ENCODE measurements at regions not wholly inside any gene's neighbourhood (a gene's known extent, or its start where the extent isn't known, plus 50 kb on each side); places are given as distances from the start of the nearest gene placed in this dataset.

DNA sequence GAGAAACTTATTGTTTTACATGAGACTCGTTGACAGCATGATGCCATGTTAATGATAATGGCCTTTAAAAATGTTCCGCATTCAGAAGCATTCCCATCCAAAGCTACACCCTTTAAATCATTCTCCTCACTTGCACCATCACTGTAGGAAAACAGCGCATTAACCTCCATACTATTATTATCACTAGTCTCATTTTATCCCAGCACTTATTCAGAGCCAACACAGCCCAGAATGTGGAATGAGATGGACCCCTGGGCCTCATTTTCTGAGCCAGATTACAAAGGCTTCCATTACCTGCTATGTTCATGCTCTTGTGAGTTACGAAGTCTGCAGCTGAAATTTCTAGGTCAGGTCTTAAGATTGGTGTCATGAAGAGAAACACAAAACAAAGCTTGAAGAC, 159.4 kb downstream of the HS3ST3A1 start:
- Histone ChIP-seq H3K4me3 (ENCODE audit: low read depth, low read length) (no peak overlapping the region), H3K27me3 (ENCODE audit: control insufficient read depth, insufficient read depth, low read length) (no peaks in the 10 kb centered on the region), H3K36me3 (ENCODE audit: control insufficient read depth, insufficient read depth, low read length) (no peaks in the 10 kb centered on the region)
- FAIRE-seq = no peak
- DNase-seq (ENCODE audit: low read depth) = no peak
- TF ChIP-seq, protein P1, sequence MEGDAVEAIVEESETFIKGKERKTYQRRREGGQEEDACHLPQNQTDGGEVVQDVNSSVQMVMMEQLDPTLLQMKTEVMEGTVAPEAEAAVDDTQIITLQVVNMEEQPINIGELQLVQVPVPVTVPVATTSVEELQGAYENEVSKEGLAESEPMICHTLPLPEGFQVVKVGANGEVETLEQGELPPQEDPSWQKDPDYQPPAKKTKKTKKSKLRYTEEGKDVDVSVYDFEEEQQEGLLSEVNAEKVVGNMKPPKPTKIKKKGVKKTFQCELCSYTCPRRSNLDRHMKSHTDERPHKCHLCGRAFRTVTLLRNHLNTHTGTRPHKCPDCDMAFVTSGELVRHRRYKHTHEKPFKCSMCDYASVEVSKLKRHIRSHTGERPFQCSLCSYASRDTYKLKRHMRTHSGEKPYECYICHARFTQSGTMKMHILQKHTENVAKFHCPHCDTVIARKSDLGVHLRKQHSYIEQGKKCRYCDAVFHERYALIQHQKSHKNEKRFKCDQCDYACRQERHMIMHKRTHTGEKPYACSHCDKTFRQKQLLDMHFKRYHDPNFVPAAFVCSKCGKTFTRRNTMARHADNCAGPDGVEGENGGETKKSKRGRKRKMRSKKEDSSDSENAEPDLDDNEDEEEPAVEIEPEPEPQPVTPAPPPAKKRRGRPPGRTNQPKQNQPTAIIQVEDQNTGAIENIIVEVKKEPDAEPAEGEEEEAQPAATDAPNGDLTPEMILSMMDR (IDR thresholded peaks at IDR 0.05; ENCODE audit: insufficient read depth, low read length, severe bottlenecking) = no peak

DNA sequence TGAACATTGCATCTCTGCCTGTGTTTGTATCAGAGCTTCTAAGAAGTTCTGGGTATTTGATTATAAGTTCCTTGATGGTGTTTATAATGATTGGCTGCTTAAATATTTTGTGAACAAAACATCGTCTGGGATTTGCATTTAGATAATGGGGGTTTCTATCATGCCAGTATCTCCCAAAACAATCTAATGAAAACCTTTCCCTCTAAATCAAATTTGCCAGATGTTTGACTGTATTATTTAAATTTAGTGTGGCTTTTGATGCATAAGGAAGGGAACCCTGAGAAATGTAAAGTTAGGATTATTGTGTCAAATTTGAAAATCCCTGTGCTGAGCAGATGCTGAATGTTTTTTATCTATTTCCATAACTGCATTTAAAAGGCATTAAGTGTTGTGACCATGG, 159.9 kb downstream of the HS3ST3A1 start:
- TF ChIP-seq, protein P1 (IDR thresholded peaks at IDR 0.05; ENCODE audit: insufficient read depth, low read length, severe bottlenecking) = no peak
- H3K36me3 ChIP-seq (ENCODE audit: control insufficient read depth, insufficient read depth, low read length) = no peaks in the 10 kb centered on the region
- FAIRE-seq (no peak), DNase-seq (ENCODE audit: low read depth) (no peak)
- no peak overlapping the region for H3K4me3 ChIP-seq (ENCODE audit: low read depth, low read length)
- no peaks in the 10 kb centered on the region for H3K27me3 ChIP-seq (ENCODE audit: control insufficient read depth, insufficient read depth, low read length)

DNA sequence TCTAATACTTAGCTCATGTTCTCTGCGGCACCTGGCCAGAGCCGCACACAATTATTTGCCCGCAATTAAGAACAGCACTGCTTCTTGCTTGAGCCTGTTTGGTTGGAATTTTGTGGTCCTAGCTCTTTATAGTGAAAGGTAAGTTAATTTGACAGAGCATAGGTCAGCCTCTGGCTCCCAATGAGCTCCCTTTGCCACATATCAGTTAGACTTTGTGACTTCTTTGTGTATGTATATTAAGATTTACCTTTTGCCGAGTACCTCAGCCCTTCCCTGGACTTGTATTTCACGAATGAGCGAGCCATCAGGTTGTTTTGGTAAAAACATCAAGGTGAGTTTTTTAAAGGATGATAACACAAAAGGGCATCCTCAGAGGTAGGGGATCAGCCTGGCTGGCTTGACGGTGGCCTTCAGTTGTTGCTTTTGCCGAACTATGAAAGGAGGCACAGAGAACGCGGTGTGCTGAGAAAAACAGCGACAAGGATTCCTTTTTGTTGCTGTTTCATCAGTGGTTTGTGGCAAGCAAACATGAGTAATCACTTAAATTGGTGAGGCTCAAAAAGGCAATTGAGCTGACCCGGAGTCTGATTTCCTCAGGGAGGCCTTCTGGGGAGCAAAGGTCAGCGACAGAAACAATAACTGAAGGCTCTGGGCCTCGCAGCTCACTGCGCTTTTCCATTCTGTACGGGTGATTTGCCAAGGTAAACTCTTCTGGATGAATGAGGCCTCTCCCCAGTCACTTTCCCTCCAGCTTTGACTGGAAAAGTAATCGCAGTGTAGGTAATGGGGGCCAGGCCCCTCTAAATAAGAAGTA, 163.6 kb downstream of the HS3ST3A1 start:
- no peak for FAIRE-seq
- TF ChIP-seq, protein P1 (IDR thresholded peaks at IDR 0.05; ENCODE audit: insufficient read depth, low read length, severe bottlenecking) = no peak
- no peak for DNase-seq (ENCODE audit: low read depth)
- no peak overlapping the region for H3K4me3 ChIP-seq (ENCODE audit: low read depth, low read length)
- H3K36me3 ChIP-seq (ENCODE audit: control insufficient read depth, insufficient read depth, low read length) = no peaks in the 10 kb centered on the region
- H3K27me3 ChIP-seq (ENCODE audit: control insufficient read depth, insufficient read depth, low read length) = no peaks in the 10 kb centered on the region

DNA sequence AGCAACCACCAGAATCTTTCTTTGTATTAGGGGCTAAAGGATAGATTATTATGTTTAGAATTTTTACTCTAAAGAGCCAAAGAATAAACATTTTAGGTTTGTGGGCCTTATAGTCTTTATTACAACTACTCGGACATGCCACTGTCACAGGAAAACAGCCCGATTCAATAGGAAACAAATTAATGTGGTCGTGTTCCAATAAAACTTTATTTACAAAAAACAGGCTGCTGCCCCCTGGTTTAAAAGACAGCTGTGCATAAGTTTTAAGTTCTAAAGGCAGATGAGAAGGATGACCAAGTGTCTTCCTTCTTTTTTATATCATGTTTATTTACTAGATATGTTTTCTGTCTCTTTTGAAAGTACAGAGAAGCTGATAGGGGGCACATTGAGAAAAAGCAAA, 166.5 kb downstream of the HS3ST3A1 start:
- H3K4me3 ChIP-seq (ENCODE audit: low read depth, low read length) = no peak overlapping the region
- DNase-seq (ENCODE audit: low read depth) (no peak), FAIRE-seq (no peak)
- no peaks in the 10 kb centered on the region for H3K36me3 ChIP-seq (ENCODE audit: control insufficient read depth, insufficient read depth, low read length)
- TF ChIP-seq, protein P1 (IDR thresholded peaks at IDR 0.05; ENCODE audit: insufficient read depth, low read length, severe bottlenecking) = no peak
- no peaks in the 10 kb centered on the region for H3K27me3 ChIP-seq (ENCODE audit: control insufficient read depth, insufficient read depth, low read length)

DNA sequence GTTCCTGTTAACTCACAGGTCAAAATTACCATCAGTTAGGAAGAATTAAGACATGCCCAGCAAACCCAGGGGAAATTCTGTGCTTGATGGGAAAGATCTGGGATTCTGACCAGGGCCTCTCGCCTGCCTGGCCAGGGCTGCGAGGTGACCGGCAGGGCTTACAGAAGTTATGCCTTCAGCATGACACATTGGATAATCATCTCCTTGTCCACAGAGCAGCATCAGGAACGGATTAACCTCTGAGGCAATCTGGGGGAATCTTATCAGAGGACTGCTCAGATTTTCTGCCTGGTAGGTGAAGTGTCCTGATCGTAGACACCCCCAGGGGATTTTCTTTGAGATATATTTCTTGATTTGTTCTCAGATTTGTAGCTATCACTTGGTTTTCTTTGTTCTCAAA, 172.5 kb downstream of the HS3ST3A1 start:
- Histone ChIP-seq H3K4me3 (ENCODE audit: low read depth, low read length) (no peak overlapping the region), H3K27me3 (ENCODE audit: control insufficient read depth, insufficient read depth, low read length) (no peaks in the 10 kb centered on the region), H3K36me3 (ENCODE audit: control insufficient read depth, insufficient read depth, low read length) (no peaks in the 10 kb centered on the region)
- DNase-seq (ENCODE audit: low read depth) = no peak
- FAIRE-seq = no peak
- TF ChIP-seq, protein P1 (IDR thresholded peaks at IDR 0.05; ENCODE audit: insufficient read depth, low read length, severe bottlenecking) = no peak

DNA sequence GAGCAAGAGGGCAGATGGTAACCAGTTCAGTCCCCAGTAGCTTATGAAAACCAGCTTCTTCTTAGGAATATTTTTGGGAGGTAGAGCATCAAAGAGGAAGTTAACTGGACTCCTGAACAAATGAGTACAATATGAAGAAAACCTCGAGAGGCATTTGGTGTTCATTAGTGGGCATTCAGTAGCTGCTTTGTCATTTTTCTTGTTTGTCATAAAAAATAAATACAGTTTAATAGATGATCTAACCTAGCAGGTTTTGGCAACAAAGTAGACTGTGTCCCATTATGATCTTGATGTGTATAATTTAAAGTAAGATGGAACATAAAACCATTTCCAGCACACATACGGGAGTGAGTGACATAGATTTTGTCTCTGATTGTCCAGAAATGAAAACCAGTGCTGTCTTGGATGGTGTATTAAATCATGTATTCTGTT, 173.1 kb downstream of the HS3ST3A1 start:
- DNase-seq (ENCODE audit: low read depth) (no peak), FAIRE-seq (no peak)
- Histone ChIP-seq H3K27me3 (ENCODE audit: control insufficient read depth, insufficient read depth, low read length) (no peaks in the 10 kb centered on the region), H3K36me3 (ENCODE audit: control insufficient read depth, insufficient read depth, low read length) (no peaks in the 10 kb centered on the region), H3K4me3 (ENCODE audit: low read depth, low read length) (no peak overlapping the region)
- TF ChIP-seq, protein P1 (IDR thresholded peaks at IDR 0.05; ENCODE audit: insufficient read depth, low read length, severe bottlenecking) = no peak
